Liver (tissue), 8 donors: ENCODE measurements at regions not wholly inside any gene's neighbourhood (a gene's known extent, or its start where the extent isn't known, plus 50 kb on each side); places are given as distances from the start of the nearest gene placed in this dataset.

Source experiments
- DNase-seq: peaks from one replicate; pipeline ENCODE4 v3.0.0-alpha.2; 2017; ENCODE audit warnings: low spot score
- H3K27ac ChIP-seq, 2 donors: one replicate each; pipeline ENCODE4 v1.7.0; 2013; ENCODE audit warnings: inconsistent platforms in 2 of 2, low read length in 2 of 2, control low read depth in 1 of 2, low read depth in 1 of 2, mild to moderate bottlenecking in 1 of 2
- H3K27me3 ChIP-seq, 4 donors: one replicate each; pipeline versions ENCODE4 v1.6.1 to v1.7.0; 2013; ENCODE audit warnings: low read length in 3 of 4, inconsistent platforms in 1 of 4, mild to moderate bottlenecking in 1 of 4, moderate library complexity in 1 of 4; ENCODE audit not compliant: control insufficient read depth in 4 of 4, insufficient read depth in 4 of 4
- H3K36me3 ChIP-seq, 4 donors: one replicate each; pipeline versions ENCODE4 v1.6.1 to v1.7.0; 2013; ENCODE audit warnings: low read length in 3 of 4, mild to moderate bottlenecking in 3 of 4, low read depth in 1 of 4, moderate library complexity in 1 of 4; ENCODE audit not compliant: control insufficient read depth in 4 of 4, insufficient read depth in 3 of 4
- H3K4me1 ChIP-seq, 4 donors: one replicate each; pipeline versions ENCODE4 v1.6.1 to v1.7.0; 2013; ENCODE audit warnings: low read length in 3 of 4, mild to moderate bottlenecking in 3 of 4, moderate library complexity in 1 of 4; ENCODE audit not compliant: control insufficient read depth in 4 of 4, insufficient read depth in 4 of 4
- H3K4me3 ChIP-seq, 3 donors: one replicate each; pipeline versions ENCODE4 v1.6.1 to v1.7.0; 2013; ENCODE audit warnings: low read length in 3 of 3, control low read depth in 1 of 3, low read depth in 1 of 3, mild to moderate bottlenecking in 1 of 3
- H3K9ac ChIP-seq, 2 donors: one replicate each; pipeline ENCODE4 v1.7.0; 2013; ENCODE audit warnings: low read length in 2 of 2, mild to moderate bottlenecking in 2 of 2, moderate library complexity in 2 of 2, control low read depth in 1 of 2, low read depth in 1 of 2
- H3K9me3 ChIP-seq, 4 donors: one replicate each; pipeline versions ENCODE4 v1.6.1 to v1.7.0; 2013; ENCODE audit warnings: low read length in 3 of 4; ENCODE audit not compliant: control insufficient read depth in 4 of 4
- ATF3 ChIP-seq: IDR thresholded peaks from 2 replicates; pipeline ENCODE4 v1.6.1; 2016; ENCODE audit warnings: antibody characterized with exemption
- CTCF ChIP-seq: fragments of 150-350 bp; IDR thresholded peaks from 2 replicates; pipeline ENCODE4 v1.5.1; 2017; ENCODE audit warnings: improper control_type of control experiment, low read depth, low read length; ENCODE audit not compliant: missing input control
- FOXA1 ChIP-seq: IDR thresholded peaks from 2 replicates; pipeline ENCODE4 v1.6.1; 2016; ENCODE audit warnings: antibody characterized with exemption
- HNF4G ChIP-seq: IDR thresholded peaks from 2 replicates; pipeline ENCODE4 v1.6.1; 2016; ENCODE audit warnings: antibody characterized with exemption
- MAX ChIP-seq: IDR thresholded peaks from 2 replicates; pipeline ENCODE4 v1.6.1; 2016; ENCODE audit warnings: antibody characterized with exemption
- NR2F2 ChIP-seq: IDR thresholded peaks from 2 replicates; pipeline ENCODE4 v1.6.1; 2016; ENCODE audit warnings: antibody characterized with exemption
- RAD21 ChIP-seq, 2 donors: IDR thresholded peaks; 2 replicates each; pipeline ENCODE4 v1.6.1; 2016; ENCODE audit warnings: antibody characterized with exemption in 2 of 2, mild to moderate bottlenecking in 2 of 2
- ZBTB33 ChIP-seq: IDR thresholded peaks from 2 replicates; pipeline ENCODE4 v1.6.1; 2016; ENCODE audit warnings: antibody characterized with exemption
- WGBS: extraction: QIAGEN DNeasy Blood & Tissue Kit; methylation state at CpG from one replicate; pipeline ENCODE4 v1.1.7; 2013; 5-methylcytosine and 5-hydroxymethylcytosine counted together
- TF ChIP-seq, protein P1 (sequence below): IDR thresholded peaks from 2 replicates; pipeline ENCODE4 v1.6.1; 2016; ENCODE audit warnings: antibody characterized with exemption, mild to moderate bottlenecking
- donor health status: healthy.
- donor health status: healthy.
- donor health status: healthy.
- donor health status: healthy.
- donor health status: healthy.

- Histone ChIP-seq H3K4me3 (no peak overlapping the region), H3K27ac (no peak overlapping the region), H3K9me3 (no peaks in the 10 kb centered on the region), H3K27me3 (no peaks in the 10 kb centered on the region), H3K36me3 (no peaks in the 10 kb centered on the region), H3K9ac (no peak overlapping the region), H3K4me1 (peaks cover 0 to 16% (median 9%) of the 10 kb centered on the region in 4 donors)
- TF ChIP-seq RAD21 (IDR thresholded peaks at IDR 0.05): no peak
- no peak for TF ChIP-seq NR2F2
- 63% methylated on average over 3 of the region's 3 CpGs for WGBS
- no peak for DNase-seq
These were observed 292.0 kb downstream of the FGFR2 start for GRCh38 chr10:121306159-121306673.

DNA sequence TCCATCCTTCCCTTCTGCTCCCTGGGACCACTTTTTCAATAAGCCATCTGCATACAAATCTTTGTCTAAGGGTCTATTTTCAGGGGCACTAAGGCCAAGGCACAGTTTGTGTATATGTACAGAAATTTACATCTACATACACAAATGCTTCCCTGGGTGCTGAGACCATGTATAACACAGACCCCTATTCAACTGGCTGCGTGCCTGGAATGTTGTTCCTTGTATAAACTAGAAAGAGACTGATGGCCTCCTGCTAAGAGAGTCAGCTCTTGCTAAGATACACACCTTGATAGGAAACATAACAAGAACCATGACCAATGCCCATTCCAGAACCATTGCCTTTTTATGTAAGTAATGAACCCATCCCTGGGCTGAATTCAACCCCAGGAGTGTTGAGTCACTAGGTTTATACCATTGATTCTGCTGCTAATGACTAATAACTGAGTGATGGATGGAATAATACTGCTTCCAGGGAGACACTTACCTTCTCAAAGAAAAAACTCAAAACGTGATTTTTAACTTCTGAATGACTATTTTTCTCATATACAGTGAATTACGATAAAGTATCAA is 290.7 kb downstream of the FGFR2 start:
- no peak overlapping the region for H3K27ac ChIP-seq
- no peak overlapping the region for H3K9ac ChIP-seq
- no peaks in the 10 kb centered on the region for H3K36me3 ChIP-seq
- DNase-seq: no peak
- WGBS: 88% methylated on average over 3 of the region's 3 CpGs
- H3K4me3 ChIP-seq: no peak overlapping the region
- no peaks in the 10 kb centered on the region for H3K9me3 ChIP-seq
- TF ChIP-seq ZBTB33 (no peak), CTCF (no peak), FOXA1 (no peak), ATF3 (no peak), MAX (no peak)
- TF ChIP-seq, protein P1, sequence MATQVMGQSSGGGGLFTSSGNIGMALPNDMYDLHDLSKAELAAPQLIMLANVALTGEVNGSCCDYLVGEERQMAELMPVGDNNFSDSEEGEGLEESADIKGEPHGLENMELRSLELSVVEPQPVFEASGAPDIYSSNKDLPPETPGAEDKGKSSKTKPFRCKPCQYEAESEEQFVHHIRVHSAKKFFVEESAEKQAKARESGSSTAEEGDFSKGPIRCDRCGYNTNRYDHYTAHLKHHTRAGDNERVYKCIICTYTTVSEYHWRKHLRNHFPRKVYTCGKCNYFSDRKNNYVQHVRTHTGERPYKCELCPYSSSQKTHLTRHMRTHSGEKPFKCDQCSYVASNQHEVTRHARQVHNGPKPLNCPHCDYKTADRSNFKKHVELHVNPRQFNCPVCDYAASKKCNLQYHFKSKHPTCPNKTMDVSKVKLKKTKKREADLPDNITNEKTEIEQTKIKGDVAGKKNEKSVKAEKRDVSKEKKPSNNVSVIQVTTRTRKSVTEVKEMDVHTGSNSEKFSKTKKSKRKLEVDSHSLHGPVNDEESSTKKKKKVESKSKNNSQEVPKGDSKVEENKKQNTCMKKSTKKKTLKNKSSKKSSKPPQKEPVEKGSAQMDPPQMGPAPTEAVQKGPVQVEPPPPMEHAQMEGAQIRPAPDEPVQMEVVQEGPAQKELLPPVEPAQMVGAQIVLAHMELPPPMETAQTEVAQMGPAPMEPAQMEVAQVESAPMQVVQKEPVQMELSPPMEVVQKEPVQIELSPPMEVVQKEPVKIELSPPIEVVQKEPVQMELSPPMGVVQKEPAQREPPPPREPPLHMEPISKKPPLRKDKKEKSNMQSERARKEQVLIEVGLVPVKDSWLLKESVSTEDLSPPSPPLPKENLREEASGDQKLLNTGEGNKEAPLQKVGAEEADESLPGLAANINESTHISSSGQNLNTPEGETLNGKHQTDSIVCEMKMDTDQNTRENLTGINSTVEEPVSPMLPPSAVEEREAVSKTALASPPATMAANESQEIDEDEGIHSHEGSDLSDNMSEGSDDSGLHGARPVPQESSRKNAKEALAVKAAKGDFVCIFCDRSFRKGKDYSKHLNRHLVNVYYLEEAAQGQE: no peak
- H3K27me3 ChIP-seq: no peaks in the 10 kb centered on the region
- H3K4me1 ChIP-seq: peaks cover 0 to 16% (median 8%) of the 10 kb centered on the region in 4 donors

GRCh38 chr10:121308020-121308419 is 290.2 kb downstream of the FGFR2 start:
- no peaks in the 10 kb centered on the region for H3K36me3 ChIP-seq
- no peak for TF ChIP-seq MAX
- TF ChIP-seq NR2F2: no peak
- TF ChIP-seq HNF4G: no peak
- TF ChIP-seq, protein P1: no peak
- DNase-seq: no peak
- H3K27me3 ChIP-seq: no peaks in the 10 kb centered on the region
- H3K4me3 ChIP-seq: no peak overlapping the region
- H3K9me3 ChIP-seq: no peaks in the 10 kb centered on the region
- WGBS: 92% methylated on average over 1 of the region's 1 CpG
- no peak overlapping the region for H3K27ac ChIP-seq
- H3K9ac ChIP-seq: no peak overlapping the region
- peaks cover 0 to 11% (median 5%) of the 10 kb centered on the region in 4 donors for H3K4me1 ChIP-seq
